IPS-NIHi11 (cell line): ENCODE measurements at regions not wholly inside any gene's neighbourhood (a gene's known extent, or its start where the extent isn't known, plus 50 kb on each side); places are given as distances from the start of the nearest gene placed in this dataset.

Source experiments
- DNase-seq: peaks from one replicate; pipeline ENCODE4 v3.0.0; 2012; ENCODE audit warnings: mixed read lengths, low spot score

- no peak for DNase-seq
Measured at GRCh38 chr12:123041042-123041531, 60.6 kb downstream of the ARL6IP4 start.

DNA sequence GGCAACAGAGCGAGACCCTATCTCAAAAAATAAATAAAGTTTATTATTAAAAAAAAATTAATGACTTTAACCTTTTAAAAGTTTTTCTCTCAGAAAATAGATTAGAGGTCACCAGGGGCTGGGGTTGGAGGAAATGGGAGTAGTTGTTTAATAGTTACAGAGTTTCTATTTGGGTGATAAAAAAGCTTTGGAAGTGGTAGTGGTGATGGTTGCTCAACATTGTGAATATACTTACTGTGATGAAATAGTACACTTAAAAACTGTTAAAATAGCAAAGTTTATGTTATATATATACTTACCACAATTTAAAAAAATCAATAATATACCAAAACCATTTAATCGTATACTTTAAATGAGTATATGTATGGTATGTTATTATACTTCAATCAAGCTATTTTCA lies 59.6 kb downstream of the ARL6IP4 start:
- DNase-seq = no peak

DNA sequence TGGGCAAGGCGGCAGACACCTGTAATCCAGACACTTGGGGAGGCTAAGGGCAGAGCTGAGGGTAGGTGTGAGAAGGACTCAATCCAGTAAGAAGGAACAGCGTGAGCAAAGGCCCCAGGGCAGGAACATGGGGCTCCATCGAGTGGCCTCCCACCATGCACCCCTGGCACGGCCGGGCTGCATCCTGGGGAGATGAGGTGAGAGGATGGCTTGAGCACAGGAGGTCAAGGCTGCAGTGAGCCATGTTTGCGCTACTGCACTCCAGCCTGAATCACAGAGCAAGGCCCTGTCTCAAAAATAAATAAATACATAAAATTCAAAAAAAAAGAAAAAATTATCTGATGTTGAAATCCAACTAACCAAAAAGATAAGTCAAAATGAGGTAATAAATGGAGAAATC lies 58.5 kb downstream of the ARL6IP4 start:
- DNase-seq = no peak

GRCh38 chr12:123038486-123038885 lies 58.0 kb downstream of the ARL6IP4 start:
- DNase-seq = no peak

GRCh38 chr12:123037791-123038190 lies 57.3 kb downstream of the ARL6IP4 start:
- DNase-seq = no peak

GRCh38 chr12:123036466-123037285 lies 56.2 kb downstream of the ARL6IP4 start:
- no peak for DNase-seq

- no peak for DNase-seq
Measured at GRCh38 chr12:123035841-123036240, 55.4 kb downstream of the ARL6IP4 start.

- DNase-seq = no peak
Measured at GRCh38 chr12:123034865-123035264, 54.4 kb downstream of the ARL6IP4 start.

GRCh38 chr12:123034022-123034541 lies 53.6 kb downstream of the ARL6IP4 start:
- DNase-seq = no peak

GRCh38 chr12:123033392-123034021 lies 53.0 kb downstream of the ARL6IP4 start:
- DNase-seq = no peak

DNA sequence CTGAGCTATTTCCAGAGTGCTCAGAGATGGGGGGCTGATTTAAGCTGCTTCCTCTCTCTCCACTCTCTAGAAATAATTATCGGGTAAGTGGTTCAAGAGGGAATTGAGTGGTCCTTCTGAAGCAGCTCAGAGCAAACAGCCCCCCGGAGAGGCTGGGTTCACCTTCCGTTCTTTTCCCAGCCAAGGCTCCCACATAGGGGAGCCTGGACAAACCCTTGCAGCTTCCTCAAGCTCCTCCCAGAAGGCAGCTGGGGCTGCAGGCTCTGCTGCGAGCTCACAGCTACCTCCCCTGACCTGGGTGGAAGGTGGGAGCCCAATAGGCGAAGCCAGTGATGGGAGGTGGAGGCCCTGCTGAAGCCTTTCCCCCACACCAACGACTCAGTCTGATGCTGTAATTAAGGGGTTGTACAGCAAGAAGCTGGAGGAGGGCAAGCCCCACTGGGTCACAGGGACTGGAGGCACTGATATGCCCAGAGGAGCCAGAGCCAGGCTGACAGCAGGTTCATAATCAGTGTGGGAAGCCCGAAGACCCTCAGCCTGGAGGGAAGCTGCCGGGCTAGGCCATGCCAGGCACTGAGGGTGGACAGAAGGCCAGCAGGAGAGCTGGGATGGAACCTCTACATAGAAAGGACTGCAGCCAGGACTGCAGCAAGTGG lies 52.4 kb downstream of the ARL6IP4 start:
- no peak for DNase-seq
